ENCODE measurements at regions not wholly inside any gene's neighbourhood (a gene's known extent, or its start where the extent isn't known, plus 50 kb on each side); places are given as distances from the start of the nearest gene placed in this dataset.

GRCh38 chr1:55560266-55560665 is 345.1 kb upstream of the USP24 start:
- TF ChIP-seq SUZ12 (IDR thresholded peaks at IDR 0.05; ENCODE audit: extremely low read depth, insufficient read depth, insufficient read length) (no peak), ZNF274 (IDR thresholded peaks at IDR 0.05; ENCODE audit: low read depth, low read length) (no peak), YY1 (IDR thresholded peaks at IDR 0.05; ENCODE audit: insufficient read depth, insufficient read length) (no peak)
- Histone ChIP-seq H3K4me3 (ENCODE audit: insufficient read length, low read depth) (no peak overlapping the region), H3K9me3 (ENCODE audit: insufficient read depth, low read length) (no peaks in the 10 kb centered on the region), H3K9ac (ENCODE audit: insufficient read length, low read depth) (no peak overlapping the region), H3K4me1 (ENCODE audit: insufficient read depth, insufficient read length) (peaks cover 2% of the 10 kb centered on the region), H3K27me3 (ENCODE audit: insufficient read depth, insufficient read length) (no peaks in the 10 kb centered on the region), H3K36me3 (ENCODE audit: insufficient read depth, insufficient read length, low read length) (no peaks in the 10 kb centered on the region)
- no peak for DNase-seq (ENCODE audit: low read depth, low spot score)

GRCh38 chr1:55559842-55560241 is 344.7 kb upstream of the USP24 start:
- Histone ChIP-seq H3K4me1 (ENCODE audit: insufficient read depth, insufficient read length) (peaks cover 2% of the 10 kb centered on the region), H3K9ac (ENCODE audit: insufficient read length, low read depth) (no peak overlapping the region), H3K27me3 (ENCODE audit: insufficient read depth, insufficient read length) (no peaks in the 10 kb centered on the region), H3K9me3 (ENCODE audit: insufficient read depth, low read length) (no peaks in the 10 kb centered on the region), H3K4me3 (ENCODE audit: insufficient read length, low read depth) (no peak overlapping the region), H3K36me3 (ENCODE audit: insufficient read depth, insufficient read length, low read length) (no peaks in the 10 kb centered on the region)
- TF ChIP-seq SUZ12 (IDR thresholded peaks at IDR 0.05; ENCODE audit: extremely low read depth, insufficient read depth, insufficient read length) (no peak), YY1 (IDR thresholded peaks at IDR 0.05; ENCODE audit: insufficient read depth, insufficient read length) (no peak), ZNF274 (IDR thresholded peaks at IDR 0.05; ENCODE audit: low read depth, low read length) (no peak)
- DNase-seq (ENCODE audit: low read depth, low spot score) = no peak

GRCh38 chr1:55559161-55559611 is 344.0 kb upstream of the USP24 start:
- Histone ChIP-seq H3K27me3 (ENCODE audit: insufficient read depth, insufficient read length) (no peaks in the 10 kb centered on the region), H3K4me3 (ENCODE audit: insufficient read length, low read depth) (no peak overlapping the region), H3K9me3 (ENCODE audit: insufficient read depth, low read length) (no peaks in the 10 kb centered on the region), H3K4me1 (ENCODE audit: insufficient read depth, insufficient read length) (peaks cover 2% of the 10 kb centered on the region), H3K9ac (ENCODE audit: insufficient read length, low read depth) (no peak overlapping the region), H3K36me3 (ENCODE audit: insufficient read depth, insufficient read length, low read length) (no peaks in the 10 kb centered on the region)
- TF ChIP-seq ZNF274 (IDR thresholded peaks at IDR 0.05; ENCODE audit: low read depth, low read length) (no peak), YY1 (IDR thresholded peaks at IDR 0.05; ENCODE audit: insufficient read depth, insufficient read length) (no peak), SUZ12 (IDR thresholded peaks at IDR 0.05; ENCODE audit: extremely low read depth, insufficient read depth, insufficient read length) (no peak)
- no peak for DNase-seq (ENCODE audit: low read depth, low spot score)

- DNase-seq (ENCODE audit: low read depth, low spot score) = no peak
- peaks cover 2% of the 10 kb centered on the region for H3K4me1 ChIP-seq (ENCODE audit: insufficient read depth, insufficient read length)
- H3K4me3 ChIP-seq (ENCODE audit: insufficient read length, low read depth) = no peak overlapping the region
- H3K36me3 ChIP-seq (ENCODE audit: insufficient read depth, insufficient read length, low read length) = no peaks in the 10 kb centered on the region
- TF ChIP-seq YY1 (IDR thresholded peaks at IDR 0.05; ENCODE audit: insufficient read depth, insufficient read length) = no peak
- no peaks in the 10 kb centered on the region for H3K27me3 ChIP-seq (ENCODE audit: insufficient read depth, insufficient read length)
- H3K9ac ChIP-seq (ENCODE audit: insufficient read length, low read depth) = no peak overlapping the region
- no peaks in the 10 kb centered on the region for H3K9me3 ChIP-seq (ENCODE audit: insufficient read depth, low read length)
Observed at GRCh38 chr1:55558515-55558914, 343.4 kb upstream of the USP24 start.

GRCh38 chr1:55555956-55556725 is 341.0 kb upstream of the USP24 start:
- no peaks in the 10 kb centered on the region for H3K36me3 ChIP-seq (ENCODE audit: insufficient read depth, insufficient read length, low read length)
- DNase-seq (ENCODE audit: low read depth, low spot score) = no peak
- TF ChIP-seq YY1 (IDR thresholded peaks at IDR 0.05; ENCODE audit: insufficient read depth, insufficient read length) = no peak
- no peak for TF ChIP-seq ZNF274 (IDR thresholded peaks at IDR 0.05; ENCODE audit: low read depth, low read length)
- no peak for TF ChIP-seq SUZ12 (IDR thresholded peaks at IDR 0.05; ENCODE audit: extremely low read depth, insufficient read depth, insufficient read length)

GRCh38 chr1:55554611-55555010 is 339.4 kb upstream of the USP24 start:
- TF ChIP-seq YY1 (IDR thresholded peaks at IDR 0.05; ENCODE audit: insufficient read depth, insufficient read length) (no peak), SUZ12 (IDR thresholded peaks at IDR 0.05; ENCODE audit: extremely low read depth, insufficient read depth, insufficient read length) (no peak), ZNF274 (IDR thresholded peaks at IDR 0.05; ENCODE audit: low read depth, low read length) (no peak)
- Histone ChIP-seq H3K4me1 (ENCODE audit: insufficient read depth, insufficient read length) (peaks cover 2% of the 10 kb centered on the region), H3K9ac (ENCODE audit: insufficient read length, low read depth) (no peak overlapping the region), H3K36me3 (ENCODE audit: insufficient read depth, insufficient read length, low read length) (no peaks in the 10 kb centered on the region), H3K4me3 (ENCODE audit: insufficient read length, low read depth) (no peak overlapping the region), H3K9me3 (ENCODE audit: insufficient read depth, low read length) (no peaks in the 10 kb centered on the region), H3K27me3 (ENCODE audit: insufficient read depth, insufficient read length) (no peaks in the 10 kb centered on the region)
- no peak for DNase-seq (ENCODE audit: low read depth, low spot score)

More at GRCh38 chr1:55555956-55556725, 341.0 kb upstream of the USP24 start:
- Histone ChIP-seq H3K9ac (ENCODE audit: insufficient read length, low read depth) (no peak overlapping the region), H3K4me3 (ENCODE audit: insufficient read length, low read depth) (no peak overlapping the region), H3K9me3 (ENCODE audit: insufficient read depth, low read length) (no peaks in the 10 kb centered on the region), H3K27me3 (ENCODE audit: insufficient read depth, insufficient read length) (no peaks in the 10 kb centered on the region), H3K4me1 (ENCODE audit: insufficient read depth, insufficient read length) (peaks cover 2% of the 10 kb centered on the region)

GRCh38 chr1:55552636-55553035 is 337.5 kb upstream of the USP24 start:
- Histone ChIP-seq H3K36me3 (ENCODE audit: insufficient read depth, insufficient read length, low read length) (no peaks in the 10 kb centered on the region), H3K27me3 (ENCODE audit: insufficient read depth, insufficient read length) (no peaks in the 10 kb centered on the region), H3K9ac (ENCODE audit: insufficient read length, low read depth) (no peak overlapping the region), H3K4me1 (ENCODE audit: insufficient read depth, insufficient read length) (peaks cover 2% of the 10 kb centered on the region), H3K9me3 (ENCODE audit: insufficient read depth, low read length) (no peaks in the 10 kb centered on the region), H3K4me3 (ENCODE audit: insufficient read length, low read depth) (no peak overlapping the region)
- TF ChIP-seq YY1 (IDR thresholded peaks at IDR 0.05; ENCODE audit: insufficient read depth, insufficient read length) = no peak
- TF ChIP-seq SUZ12 (IDR thresholded peaks at IDR 0.05; ENCODE audit: extremely low read depth, insufficient read depth, insufficient read length) = no peak
- TF ChIP-seq ZNF274 (IDR thresholded peaks at IDR 0.05; ENCODE audit: low read depth, low read length) = no peak
- no peak for DNase-seq (ENCODE audit: low read depth, low spot score)

Measured in NT2/D1 (cell line).